HPDE6-E6E7 (cell line): ENCODE measurements at regions not wholly inside any gene's neighbourhood (a gene's known extent, or its start where the extent isn't known, plus 50 kb on each side); places are given as distances from the start of the nearest gene placed in this dataset.

Source experiments
- DNase-seq: peaks from one replicate; pipeline ENCODE4 v3.0.0; 2011; ENCODE audit warnings: missing footprints; ENCODE audit errors: extremely low spot score

DNA sequence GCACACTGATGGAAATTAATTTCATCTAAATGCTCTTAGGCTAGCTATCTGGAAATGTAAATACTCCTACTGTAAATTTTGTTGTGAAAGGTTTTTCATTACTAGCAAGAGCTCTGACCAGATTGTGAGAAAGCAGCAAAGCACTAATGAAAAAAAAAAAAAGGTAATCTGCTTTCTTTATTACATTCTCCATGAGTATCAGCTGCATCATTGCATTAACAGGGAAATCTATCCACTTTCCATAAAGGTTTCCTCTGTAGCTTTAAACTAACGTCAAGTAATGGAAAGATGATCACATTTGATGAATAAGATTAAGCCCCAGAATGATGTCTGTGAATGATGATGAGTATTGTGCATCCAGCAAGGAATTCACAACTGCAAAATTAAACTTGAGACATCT, 790.6 kb upstream of the TYRP1 start:
- DNase-seq, result no peak

DNA sequence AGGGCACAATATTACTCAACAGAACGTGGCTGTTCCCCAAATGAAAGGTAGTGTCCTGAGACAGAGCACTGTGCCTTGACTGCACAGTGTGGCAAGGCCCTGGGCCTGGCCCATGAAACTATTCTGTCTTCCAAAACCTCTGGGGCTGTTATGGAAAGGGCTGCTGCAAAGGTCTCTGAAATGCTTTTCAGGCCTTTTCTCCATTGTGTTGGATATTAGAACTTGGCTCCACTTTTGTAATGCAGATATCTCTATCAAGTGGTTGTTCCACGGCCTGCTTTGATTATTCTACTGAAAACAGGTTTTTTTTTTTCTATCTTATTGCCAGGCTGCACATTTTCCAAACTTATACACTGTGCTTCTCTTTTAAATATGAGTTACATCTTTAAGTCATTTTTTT, 777.5 kb upstream of the TYRP1 start:
- no peak for DNase-seq

DNA sequence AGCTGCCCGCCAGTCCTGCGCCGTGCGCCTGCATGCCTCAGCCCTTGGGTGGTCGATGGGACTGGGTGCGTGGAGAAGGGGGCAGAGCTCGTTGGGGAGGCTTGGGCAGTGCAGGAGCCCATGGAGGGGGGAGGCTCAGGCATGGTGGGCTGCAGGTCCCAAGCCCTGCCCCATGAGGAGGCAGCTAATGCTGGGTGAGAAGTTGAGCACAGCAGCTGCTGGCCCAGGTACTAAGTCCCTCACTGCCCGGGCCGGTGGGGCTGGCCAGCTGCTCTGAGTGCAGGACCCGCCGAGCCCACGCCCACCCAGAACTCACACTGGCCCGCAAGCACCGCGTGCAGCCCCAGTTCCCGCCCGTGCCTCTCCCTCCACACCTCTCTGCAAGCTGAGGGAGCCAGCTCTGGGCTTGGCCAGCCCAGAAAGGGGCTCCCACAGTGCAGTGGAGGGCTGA, 764.3 kb upstream of the TYRP1 start:
- DNase-seq, result no peak

DNA sequence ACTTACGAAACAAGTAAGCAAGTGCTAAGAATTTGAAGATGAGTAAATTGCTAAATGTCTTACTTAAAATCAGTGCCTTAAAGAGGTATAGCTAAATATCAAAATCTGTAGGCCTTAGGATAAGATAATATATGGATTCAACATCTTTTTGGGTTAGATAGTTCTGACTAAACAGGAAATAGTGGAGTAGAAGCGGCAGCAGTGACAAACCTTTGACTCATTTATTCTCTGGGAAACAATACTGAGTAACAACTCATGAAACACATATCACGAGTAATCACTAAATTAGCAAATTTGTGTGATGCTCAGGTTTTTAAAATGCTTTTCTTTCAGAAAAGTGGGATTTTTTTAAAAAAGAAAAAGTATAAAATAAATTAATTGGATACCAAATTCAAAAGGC, 762.1 kb upstream of the TYRP1 start:
- DNase-seq, result peak; percentile 17

DNA sequence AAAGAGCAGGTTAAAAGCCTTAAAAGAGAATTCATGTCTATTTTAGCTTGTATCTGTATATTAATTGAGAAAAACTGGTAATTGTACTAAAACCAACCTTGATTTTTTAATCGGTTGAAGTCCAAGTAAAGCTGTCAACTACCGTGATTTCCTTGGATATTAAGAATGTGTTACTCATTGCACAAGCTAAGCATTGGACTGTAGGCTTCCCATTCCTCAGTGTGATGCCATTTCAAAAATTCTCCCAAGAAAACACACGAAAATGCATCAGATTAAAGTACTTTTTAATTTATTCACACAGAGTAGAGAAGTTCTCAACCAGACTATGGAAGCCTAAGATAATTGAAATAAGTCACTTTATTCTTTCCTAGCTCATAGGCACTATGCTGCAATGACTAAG, 761.4 kb upstream of the TYRP1 start:
- DNase-seq, result no peak

DNA sequence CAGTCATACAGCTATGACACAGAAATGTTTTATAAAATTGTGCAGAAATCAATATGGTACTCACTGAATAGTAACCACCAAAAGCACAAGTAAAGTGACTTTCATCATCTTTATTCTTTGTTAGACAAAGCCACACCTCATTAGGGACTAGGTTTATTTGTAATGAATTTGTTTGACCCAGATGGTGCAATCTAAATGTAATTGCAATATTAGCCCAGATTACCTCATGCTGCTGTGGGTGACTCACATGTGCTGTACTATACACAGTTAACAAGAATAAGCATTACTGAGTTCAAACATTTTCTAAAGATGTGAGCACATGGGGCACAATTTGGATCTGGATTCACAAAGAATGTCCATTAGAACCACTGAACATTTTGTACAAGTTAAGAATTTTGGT, 759.3 kb upstream of the TYRP1 start:
- peak; percentile 25 for DNase-seq

DNA sequence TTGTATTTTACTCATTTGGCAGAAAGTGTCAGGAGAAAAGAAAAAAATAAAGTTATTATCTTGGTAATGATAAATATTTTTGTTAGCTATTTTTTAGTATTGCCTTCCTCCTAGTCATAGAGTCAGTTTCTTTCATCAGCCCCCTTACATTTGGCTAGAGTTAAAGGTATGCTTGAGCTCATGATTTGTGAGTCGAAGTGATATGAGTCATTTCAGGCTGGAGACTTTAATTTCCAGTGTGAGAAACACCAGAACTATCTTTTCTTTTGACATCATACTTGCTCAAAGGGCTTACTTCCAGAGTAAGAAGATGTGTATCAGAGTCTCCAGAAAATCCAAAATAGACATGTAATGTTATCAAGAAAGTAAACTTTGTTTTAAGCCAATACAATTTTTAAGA, 746.7 kb upstream of the TYRP1 start:
- DNase-seq, result no peak

DNA sequence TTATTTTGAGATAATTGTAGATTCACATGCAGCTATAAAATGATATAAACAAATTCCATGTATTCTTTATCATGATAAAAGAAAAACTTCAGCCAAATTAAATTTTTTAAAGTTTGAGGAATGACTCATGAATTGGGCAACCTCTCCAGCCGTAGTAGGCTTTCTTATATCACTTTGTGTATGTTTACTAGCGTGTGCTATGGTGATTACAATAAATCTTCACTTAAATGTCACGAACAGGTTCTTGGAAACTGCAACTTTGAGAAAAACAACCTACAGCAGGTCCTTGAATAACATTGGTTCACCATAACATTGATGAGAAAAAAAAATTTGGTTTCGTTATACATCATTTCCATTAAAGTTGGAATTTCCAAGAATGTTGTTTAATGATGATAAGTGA, 730.9 kb upstream of the TYRP1 start:
- no peak for DNase-seq

DNA sequence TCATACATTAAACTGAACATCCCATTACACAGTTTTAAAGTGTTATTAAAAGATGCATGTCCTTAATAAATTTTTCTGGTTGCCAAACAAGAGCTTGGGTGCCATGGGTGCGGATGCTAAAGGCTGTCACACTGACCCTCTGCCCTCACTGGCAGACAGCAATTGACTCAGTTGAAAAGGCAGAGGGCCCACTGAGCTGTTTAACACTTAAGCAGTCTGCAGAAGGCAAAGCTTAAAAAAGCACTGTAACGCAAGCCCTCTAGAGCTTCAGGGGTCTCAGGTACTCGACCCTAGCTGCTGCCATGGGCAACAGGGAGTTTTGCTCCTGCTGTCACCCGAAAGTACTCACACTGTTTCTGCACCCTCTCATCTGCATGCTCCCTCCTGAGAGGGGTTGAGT, 726.4 kb upstream of the TYRP1 start:
- no peak for DNase-seq

DNA sequence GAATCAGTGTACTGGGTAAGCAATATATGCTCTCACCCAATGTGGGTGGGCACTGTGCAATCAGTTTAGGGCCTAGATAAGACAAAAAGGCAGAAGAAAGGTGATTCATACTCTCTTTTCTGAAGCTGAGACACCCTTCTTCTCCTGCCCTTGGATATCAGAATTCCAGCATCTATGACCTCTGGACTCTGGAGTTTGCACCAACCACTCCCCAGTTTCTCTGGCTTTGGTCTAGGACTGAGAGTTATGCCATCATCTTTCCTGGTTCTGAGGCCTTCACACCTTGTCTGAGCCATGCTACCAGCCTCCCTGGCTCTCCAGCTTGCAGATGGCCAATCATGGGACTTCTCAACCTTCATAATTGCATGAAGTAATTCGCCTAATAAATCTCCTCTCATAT, 724.6 kb upstream of the TYRP1 start:
- DNase-seq, result no peak

DNA sequence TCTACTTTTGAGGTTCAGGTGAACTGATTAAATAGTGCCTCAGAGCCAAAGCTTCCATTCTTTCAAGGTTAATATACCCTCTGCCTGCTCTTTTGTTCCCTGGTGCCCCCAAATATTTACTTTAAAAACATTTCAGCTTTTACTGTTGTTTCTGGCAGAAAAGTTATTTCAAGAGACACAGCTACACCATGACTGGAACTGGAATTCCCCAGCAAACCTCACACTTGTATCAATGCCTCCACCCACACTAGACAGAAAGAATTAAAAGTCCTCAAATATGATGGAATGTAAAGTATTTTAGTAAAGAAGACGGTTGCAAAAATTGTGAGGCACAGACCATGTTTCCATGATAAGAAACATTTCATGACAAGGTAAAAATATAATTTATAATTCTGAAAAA, 720.2 kb upstream of the TYRP1 start:
- no peak for DNase-seq

DNA sequence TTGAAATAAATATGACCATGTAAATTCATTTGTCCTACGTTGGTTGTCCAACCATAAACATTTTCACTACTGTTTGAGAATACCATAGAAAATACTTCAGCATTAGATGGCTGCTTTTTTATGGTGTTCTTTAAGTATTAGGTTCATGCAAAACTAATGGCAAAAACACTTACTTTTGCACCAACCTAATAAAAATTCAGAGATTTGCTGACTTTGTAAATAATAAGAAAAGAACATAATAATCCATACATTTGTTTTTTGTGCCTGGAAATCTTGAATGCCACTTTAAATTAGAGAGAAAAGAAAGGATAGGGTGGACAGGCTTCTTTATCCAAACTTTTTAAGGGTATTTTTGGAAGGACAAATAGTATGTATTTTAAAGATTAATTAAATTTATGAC, 719.7 kb upstream of the TYRP1 start:
- no peak for DNase-seq

DNA sequence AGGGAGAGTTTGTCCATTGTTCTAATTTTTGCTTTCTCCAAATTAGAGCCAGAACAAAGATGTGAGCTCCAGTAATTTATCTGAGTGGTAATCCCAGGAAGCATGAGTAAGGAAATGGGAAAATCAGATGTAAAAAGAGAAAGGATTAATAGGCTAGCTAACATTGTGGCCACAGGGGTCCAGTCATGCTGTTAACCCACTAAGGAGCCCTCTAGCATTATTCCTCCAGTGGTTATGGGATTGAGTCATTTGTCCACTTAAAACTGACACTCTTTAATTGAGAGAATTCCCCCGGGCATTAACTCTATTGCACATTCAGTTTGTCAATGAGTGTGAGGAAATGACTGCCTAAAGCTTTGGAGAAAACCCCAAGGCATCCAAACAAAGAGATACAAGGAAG, 700.3 kb upstream of the TYRP1 start:
- peak; percentile 2 for DNase-seq

DNA sequence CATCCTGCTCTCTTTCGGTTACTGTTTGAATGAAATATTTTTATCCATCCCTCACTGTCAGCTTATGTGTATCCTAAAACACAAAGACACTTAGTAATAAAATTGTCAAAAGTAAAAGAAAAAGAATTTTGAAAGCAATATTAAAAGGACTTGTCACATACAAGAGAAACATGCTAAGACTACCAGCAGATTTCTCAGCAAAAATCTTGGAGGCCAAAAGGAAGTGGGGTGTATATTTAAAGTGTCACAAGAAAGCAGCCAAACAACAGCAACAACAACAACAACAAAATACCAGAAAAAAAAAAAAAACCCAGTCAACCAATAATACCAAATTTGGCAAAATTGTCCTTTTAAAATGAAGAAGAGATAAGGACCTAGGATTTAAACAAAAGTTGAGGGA, 678.7 kb upstream of the TYRP1 start:
- DNase-seq, result no peak

DNA sequence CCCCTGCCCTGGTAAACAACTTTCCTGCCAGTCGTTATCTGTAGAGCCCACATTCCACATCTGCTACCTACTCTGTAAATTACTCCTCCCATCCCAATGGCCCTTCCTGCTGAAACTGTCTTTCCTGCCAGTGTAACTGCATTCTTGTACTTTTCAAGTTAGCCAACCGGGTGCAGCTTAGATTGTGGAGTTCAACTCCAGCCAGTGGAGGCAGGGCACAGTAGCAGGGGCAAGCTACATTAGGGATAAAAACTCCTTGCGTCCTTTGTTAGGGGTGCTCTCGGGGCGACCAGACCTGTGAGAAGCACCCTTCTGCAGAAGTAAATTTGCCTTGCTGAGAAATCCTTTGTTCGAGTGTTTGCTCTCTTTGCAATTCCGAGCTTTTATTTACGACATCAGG, 639.0 kb upstream of the TYRP1 start:
- DNase-seq, result no peak

DNA sequence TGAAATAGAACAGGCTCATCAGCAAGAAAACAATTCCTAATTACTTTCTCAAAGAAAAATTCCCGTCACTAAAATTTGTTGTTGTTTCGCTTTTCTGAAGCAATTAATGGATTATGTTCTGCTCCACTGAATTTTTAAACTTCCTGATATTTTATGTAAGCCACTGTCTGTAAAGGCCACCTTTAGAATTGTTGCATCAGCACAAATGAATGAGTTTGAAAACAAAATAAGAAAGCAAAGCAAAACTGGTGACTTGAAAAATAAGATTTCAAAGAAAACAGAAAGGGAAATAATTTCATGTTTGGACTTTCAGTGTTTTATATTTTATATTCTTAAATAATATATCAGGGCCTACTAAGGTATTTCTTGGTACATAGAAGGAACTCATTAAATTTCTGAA, 636.3 kb upstream of the TYRP1 start:
- no peak for DNase-seq

DNA sequence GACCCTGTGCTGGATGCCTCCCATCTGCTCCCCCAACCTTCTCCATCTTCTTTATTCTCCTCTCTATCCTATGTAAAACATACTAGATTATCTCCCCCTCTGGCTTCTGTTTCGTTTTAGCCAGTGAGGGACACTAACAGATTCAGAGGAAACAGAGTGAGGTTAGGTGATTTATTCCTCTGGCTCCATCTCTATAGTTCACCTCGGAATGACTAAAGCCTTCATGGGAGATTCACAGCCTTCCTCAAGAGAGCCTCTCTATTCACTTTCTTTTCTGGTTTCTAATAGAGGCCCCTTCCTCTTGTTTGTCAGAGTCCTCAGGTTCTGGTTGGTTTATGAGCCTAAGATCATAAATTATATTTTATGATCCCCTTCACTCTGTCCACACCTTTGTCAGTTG, 633.1 kb upstream of the TYRP1 start:
- no peak for DNase-seq

DNA sequence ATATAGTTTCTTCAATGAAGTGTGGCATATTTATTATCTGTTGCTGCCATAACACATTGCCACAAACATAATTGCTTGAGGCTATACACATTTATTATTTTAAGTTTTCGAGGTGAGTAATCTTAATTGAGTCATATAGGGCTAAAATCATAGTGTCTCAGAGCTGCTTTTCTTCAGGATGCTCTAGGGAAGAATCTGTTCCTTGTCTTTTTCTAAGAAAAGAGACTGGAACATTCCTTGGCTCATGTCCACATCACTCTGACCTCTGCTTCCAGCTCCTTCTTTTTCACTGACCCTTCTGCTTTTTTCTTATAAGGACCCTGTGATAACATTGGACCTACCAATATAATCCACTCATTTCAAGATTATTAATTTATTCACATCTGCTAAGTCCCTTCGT, 632.4 kb upstream of the TYRP1 start:
- peak; percentile 2 for DNase-seq

DNA sequence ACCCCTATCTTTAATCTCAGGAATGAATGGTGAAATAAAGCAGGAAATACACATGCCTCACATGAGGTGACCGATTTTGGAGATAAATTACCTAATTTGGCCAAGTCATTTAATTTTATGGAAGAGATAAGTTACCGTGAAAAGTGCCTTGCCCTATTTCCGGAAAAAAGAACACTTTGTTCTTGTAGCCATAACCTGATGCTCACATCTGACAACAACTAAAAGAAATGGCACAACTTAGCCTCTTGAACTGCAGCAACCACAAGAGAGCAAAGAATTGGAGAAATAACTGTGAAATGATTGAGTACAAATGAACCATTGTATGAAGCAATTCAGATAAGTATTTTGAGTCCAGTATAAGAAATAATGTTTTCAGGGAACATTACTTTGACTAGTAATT, 628.1 kb upstream of the TYRP1 start:
- DNase-seq, result no peak

DNA sequence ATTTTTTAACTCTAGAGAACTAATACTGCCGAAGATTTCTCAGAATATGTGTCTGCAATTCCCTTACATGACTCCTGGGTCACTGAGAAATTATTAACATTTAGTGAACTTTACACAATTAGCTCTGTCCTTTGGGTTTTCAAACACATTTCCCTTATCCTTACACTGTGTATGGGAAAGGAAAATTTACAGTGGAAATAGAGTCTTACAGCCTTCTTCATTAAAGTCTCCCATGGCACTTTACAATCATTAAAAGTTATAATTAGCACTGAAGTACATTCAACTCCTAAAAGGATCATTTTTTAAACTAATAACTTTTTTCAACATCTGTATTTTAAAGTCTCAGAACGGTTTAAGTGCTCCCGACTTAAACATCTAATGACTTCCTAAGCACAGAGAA, 627.5 kb upstream of the TYRP1 start:
- DNase-seq, result no peak

DNA sequence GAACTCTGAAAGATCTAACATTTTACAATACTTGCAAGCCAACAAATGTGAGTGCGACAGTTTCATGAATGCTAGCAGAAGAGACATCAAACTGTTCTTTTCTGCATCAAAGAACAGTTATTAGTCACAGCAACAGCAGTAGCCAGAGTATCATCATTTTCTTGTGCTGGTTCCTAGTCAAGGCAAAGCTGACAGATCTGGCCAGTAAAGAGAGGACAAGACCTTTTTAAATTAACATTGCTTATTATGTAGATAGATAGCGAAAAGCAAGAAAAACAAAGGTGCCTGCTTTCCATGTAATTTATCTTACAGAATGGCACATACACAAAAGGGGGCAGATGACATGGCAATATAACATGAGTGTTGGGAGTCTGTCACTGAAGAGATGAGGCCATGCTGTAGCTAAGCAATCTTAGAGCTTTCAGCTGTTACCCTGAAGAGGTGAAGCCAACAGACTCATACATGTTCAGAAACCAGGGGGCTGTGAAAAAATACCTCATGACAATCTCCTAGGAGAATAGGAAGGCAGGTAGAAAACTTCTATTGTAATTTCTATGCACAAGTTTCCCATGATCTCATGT, 626.6 kb upstream of the TYRP1 start:
- no peak for DNase-seq

DNA sequence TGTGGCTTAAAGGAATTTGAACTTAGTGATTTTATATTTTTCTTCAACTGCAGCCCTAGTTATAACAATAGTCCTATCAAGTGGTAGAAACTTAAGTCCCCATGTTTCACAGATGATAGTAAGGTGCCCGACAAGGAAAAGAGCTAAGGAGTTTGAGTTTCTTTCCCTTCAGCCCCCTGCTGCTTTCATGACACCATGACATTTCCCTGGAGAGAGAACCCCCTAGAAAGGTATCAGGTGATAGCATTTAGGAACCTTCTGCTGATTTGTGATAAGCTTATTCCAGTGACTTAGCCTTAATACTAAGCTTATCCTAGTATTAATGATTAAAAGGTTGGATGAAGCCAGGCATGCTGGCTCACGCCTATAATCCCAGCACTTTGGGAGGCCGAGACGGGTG, 623.8 kb upstream of the TYRP1 start:
- no peak for DNase-seq

DNA sequence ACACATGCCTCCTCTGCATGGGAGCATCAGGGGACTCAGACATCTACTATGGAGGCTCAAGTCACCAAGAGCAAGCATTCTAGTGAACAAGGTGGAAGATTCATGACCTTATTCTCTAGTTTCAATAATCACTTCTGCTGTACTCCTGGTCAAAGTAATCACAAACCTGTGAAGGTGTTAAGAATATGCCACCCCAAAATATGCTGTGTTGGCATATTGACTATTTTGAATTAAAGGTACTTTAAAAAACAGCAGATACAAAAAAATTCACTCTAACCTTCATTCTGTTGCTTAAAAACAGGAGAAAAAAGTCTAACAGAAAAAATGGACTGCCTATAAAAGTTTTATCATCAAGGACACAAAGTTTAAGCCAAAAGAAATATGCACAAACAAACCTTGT, 607.8 kb upstream of the TYRP1 start:
- DNase-seq, result no peak

DNA sequence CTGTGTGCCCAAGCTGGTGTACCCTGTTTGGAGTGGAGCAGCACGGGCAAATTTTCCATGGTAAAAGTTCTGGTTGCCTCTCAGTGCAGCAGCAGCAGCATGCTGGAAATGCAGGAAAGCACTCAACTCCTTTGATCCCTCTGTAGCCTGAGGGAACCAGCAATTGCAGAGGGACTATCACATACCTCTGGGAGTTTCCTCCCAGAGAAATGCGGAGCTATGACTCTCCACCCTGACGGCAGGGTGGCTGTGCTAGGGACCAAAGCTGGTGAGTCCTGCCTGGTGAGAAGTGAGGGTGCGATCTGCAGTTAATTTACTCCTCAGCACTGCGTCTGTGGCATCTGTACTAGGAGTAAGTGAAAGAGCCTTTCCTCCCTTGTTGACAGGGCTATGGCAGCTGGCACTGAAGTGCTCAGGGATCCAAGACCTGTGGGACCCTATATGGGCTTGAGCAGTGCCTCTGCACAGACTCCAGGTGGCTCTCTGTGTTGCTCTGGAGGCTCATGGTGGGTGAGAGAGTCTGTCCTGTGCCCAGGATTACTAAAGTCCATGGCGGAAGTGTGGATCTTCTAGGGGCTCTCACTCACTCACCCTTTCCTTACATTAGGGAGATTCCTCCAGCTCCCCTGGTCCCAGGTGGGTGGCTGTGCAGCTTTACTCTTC, 601.2 kb upstream of the TYRP1 start:
- no peak for DNase-seq
